ENCODE measurements at regions not wholly inside any gene's neighbourhood (a gene's known extent, or its start where the extent isn't known, plus 50 kb on each side); places are given as distances from the start of the nearest gene placed in this dataset.

- Histone ChIP-seq H3K4me3 (ENCODE audit: low read length) (no peak overlapping the region), H3K4me1 (ENCODE audit: control insufficient read depth, low read length) (peaks cover 5% of the 10 kb centered on the region), H3K79me2 (ENCODE audit: control insufficient read depth, low read length) (no peaks in the 10 kb centered on the region), H3K9me2 (replicated peaks; ENCODE audit: control insufficient read depth, low read length) (no peaks in the 10 kb centered on the region), H3F3A (ENCODE audit: control insufficient read depth, insufficient read depth) (no peaks in the 10 kb centered on the region), H3K27me3 (ENCODE audit: control insufficient read depth, low read length) (peaks cover 39% of the 10 kb centered on the region), H3K27ac (ENCODE audit: low read depth, low read length) (no peak overlapping the region), H3K36me3 (ENCODE audit: control insufficient read depth, low read length) (no peaks in the 10 kb centered on the region), H4K20me1 (ENCODE audit: control insufficient read depth, insufficient read depth, low read depth, low read length) (0 out of 2 replicates have a peak, but pooled peaks cover 8% of the 10 kb centered on the region), H3K4me2 (ENCODE audit: low read length) (no peak overlapping the region), H3K9me3 (ENCODE audit: control insufficient read depth, insufficient read depth, low read length) (no peaks in the 10 kb centered on the region)
- TF ChIP-seq CTCF (IDR thresholded peaks at IDR 0.05; ENCODE audit: low read depth, low read length, poor library complexity, severe bottlenecking) (no peak), EZH2phosphoT487 (IDR thresholded peaks at IDR 0.05; ENCODE audit: borderline replicate concordance, low read length) (no peak)
Observed at GRCh38 chr12:4112734-4113325, 160.7 kb upstream of the CCND2 start.

GRCh38 chr12:4112290-4112689 is 161.3 kb upstream of the CCND2 start:
- no peaks in the 10 kb centered on the region for H3F3A ChIP-seq (ENCODE audit: control insufficient read depth, insufficient read depth)
- 0 out of 2 replicates have a peak, but pooled peaks cover 4% of the 10 kb centered on the region for H4K20me1 ChIP-seq (ENCODE audit: control insufficient read depth, insufficient read depth, low read depth, low read length)
- TF ChIP-seq EZH2phosphoT487 (IDR thresholded peaks at IDR 0.05; ENCODE audit: borderline replicate concordance, low read length) (no peak), CTCF (IDR thresholded peaks at IDR 0.05; ENCODE audit: low read depth, low read length, poor library complexity, severe bottlenecking) (no peak)
- H3K9me2 ChIP-seq (replicated peaks; ENCODE audit: control insufficient read depth, low read length) = no peaks in the 10 kb centered on the region
- no peaks in the 10 kb centered on the region; the same call in 1 of the 2 replicates for H3K4me1 ChIP-seq (ENCODE audit: control insufficient read depth, low read length)
- peaks cover 34% of the 10 kb centered on the region for H3K27me3 ChIP-seq (ENCODE audit: control insufficient read depth, low read length)
- H3K9me3 ChIP-seq (ENCODE audit: control insufficient read depth, insufficient read depth, low read length) = no peaks in the 10 kb centered on the region
- H3K36me3 ChIP-seq (ENCODE audit: control insufficient read depth, low read length) = no peaks in the 10 kb centered on the region
- no peak overlapping the region for H3K4me2 ChIP-seq (ENCODE audit: low read length)
- no peak overlapping the region for H3K4me3 ChIP-seq (ENCODE audit: low read length)
- H3K27ac ChIP-seq (ENCODE audit: low read depth, low read length) = no peak overlapping the region
- H3K79me2 ChIP-seq (ENCODE audit: control insufficient read depth, low read length) = no peaks in the 10 kb centered on the region

- no peak overlapping the region for H3K4me3 ChIP-seq (ENCODE audit: low read length)
- TF ChIP-seq CTCF (IDR thresholded peaks at IDR 0.05; ENCODE audit: low read depth, low read length, poor library complexity, severe bottlenecking) (no peak), EZH2phosphoT487 (IDR thresholded peaks at IDR 0.05; ENCODE audit: borderline replicate concordance, low read length) (no peak)
- H4K20me1 ChIP-seq (ENCODE audit: control insufficient read depth, insufficient read depth, low read depth, low read length) = no peaks in the 10 kb centered on the region
- H3F3A ChIP-seq (ENCODE audit: control insufficient read depth, insufficient read depth) = no peaks in the 10 kb centered on the region
- peaks cover 24% of the 10 kb centered on the region; the same call in 1 of the 2 replicates for H3K27me3 ChIP-seq (ENCODE audit: control insufficient read depth, low read length)
- no peaks in the 10 kb centered on the region for H3K9me3 ChIP-seq (ENCODE audit: control insufficient read depth, insufficient read depth, low read length)
- no peak overlapping the region for H3K27ac ChIP-seq (ENCODE audit: low read depth, low read length)
- H3K79me2 ChIP-seq (ENCODE audit: control insufficient read depth, low read length) = no peaks in the 10 kb centered on the region
- H3K4me2 ChIP-seq (ENCODE audit: low read length) = no peak overlapping the region
- H3K36me3 ChIP-seq (ENCODE audit: control insufficient read depth, low read length) = no peaks in the 10 kb centered on the region
- no peaks in the 10 kb centered on the region for H3K9me2 ChIP-seq (replicated peaks; ENCODE audit: control insufficient read depth, low read length)
- no peaks in the 10 kb centered on the region for H3K4me1 ChIP-seq (ENCODE audit: control insufficient read depth, low read length)
Observed at GRCh38 chr12:4111010-4111409, 162.6 kb upstream of the CCND2 start.

All from DOHH2 (cell line).